Keratinocyte (primary cell): ENCODE measurements at regions not wholly inside any gene's neighbourhood (a gene's known extent, or its start where the extent isn't known, plus 50 kb on each side); places are given as distances from the start of the nearest gene placed in this dataset.

Source experiments
- DNase-seq: peaks from one replicate; pipeline ENCODE4 v3.0.0-alpha.2; 2011; ENCODE audit warnings: low read depth, missing footprints, low spot score
- FAIRE-seq: peaks from 2 replicates; lab custom pipeline; 2011; peaks lifted over from hg19 to GRCh38; lab: Jason Lieb, UNC
- H2AFZ ChIP-seq: 2 replicates; pipeline ENCODE4 v1.6.0; 2012; ENCODE audit warnings: low read length, control low read depth, inconsistent platforms; ENCODE audit not compliant: control insufficient read depth
- H3K27ac ChIP-seq: 2 replicates; pipeline ENCODE4 v1.5.1; 2011; ENCODE audit warnings: low read length; ENCODE audit not compliant: control insufficient read depth, insufficient read depth
- H3K27me3 ChIP-seq: 3 replicates; pipeline ENCODE4 v1.6.0; 2011; ENCODE audit warnings: low read length; ENCODE audit not compliant: control insufficient read depth, insufficient read depth; ENCODE audit errors: extremely low read depth
- H3K36me3 ChIP-seq, 2 experiments: 2 replicates in 1 of 2; 3 replicates in 1 of 2; pipeline ENCODE4 v1.5.1; 2011; ENCODE audit warnings: low read length in 2 of 2, mild to moderate bottlenecking in 1 of 2; ENCODE audit not compliant: control insufficient read depth in 2 of 2, insufficient read depth in 2 of 2; ENCODE audit errors: extremely low read depth in 1 of 2
- H3K4me1 ChIP-seq: 3 replicates; pipeline ENCODE4 v1.5.1; 2011; ENCODE audit warnings: low read length; ENCODE audit not compliant: control insufficient read depth, insufficient read depth; ENCODE audit errors: extremely low read depth
- H3K4me2 ChIP-seq: 3 replicates; pipeline ENCODE4 v1.6.0; 2011; ENCODE audit warnings: low read depth, low read length; ENCODE audit not compliant: control insufficient read depth, insufficient read depth; ENCODE audit errors: extremely low read depth
- H3K4me3 ChIP-seq, 3 experiments: fragments of 200-600 bp in 1 of 3; sonication (generic) in 1 of 3; 2 replicates in 2 of 3; 3 replicates in 1 of 3; pipeline ENCODE4 v1.5.1; 2011 to 2016; ENCODE audit warnings: low read length in 3 of 3, mild to moderate bottlenecking in 3 of 3, control low read depth in 2 of 3, inconsistent platforms in 1 of 3, low read depth in 1 of 3, mixed read lengths in 1 of 3, mixed run types in 1 of 3, moderate library complexity in 1 of 3; ENCODE audit not compliant: control insufficient read depth in 2 of 3, insufficient read depth in 2 of 3; ENCODE audit errors: extremely low read depth in 1 of 3
- H3K79me2 ChIP-seq: 2 replicates; pipeline ENCODE4 v1.6.0; 2012; ENCODE audit warnings: low read length; ENCODE audit not compliant: control insufficient read depth, insufficient read depth
- H3K9ac ChIP-seq: 3 replicates; pipeline ENCODE4 v1.6.0; 2011; ENCODE audit warnings: low read length; ENCODE audit not compliant: control insufficient read depth, insufficient read depth; ENCODE audit errors: extremely low read depth
- H3K9me1 ChIP-seq: 3 replicates; pipeline ENCODE4 v1.6.0; 2011; ENCODE audit warnings: low read length; ENCODE audit not compliant: control insufficient read depth, insufficient read depth; ENCODE audit errors: extremely low read depth
- H3K9me3 ChIP-seq: 2 replicates; pipeline ENCODE4 v1.5.1; 2012; ENCODE audit warnings: low read depth, low read length; ENCODE audit not compliant: control insufficient read depth
- H4K20me1 ChIP-seq: 3 replicates; pipeline ENCODE4 v1.6.0; 2011; ENCODE audit warnings: low read length; ENCODE audit not compliant: control insufficient read depth, insufficient read depth; ENCODE audit errors: extremely low read depth
- EZH2 ChIP-seq: IDR thresholded peaks from one replicate; pipeline ENCODE4 v1.6.1; 2012; ENCODE audit warnings: inconsistent platforms, mild to moderate bottlenecking, low read length, moderate library complexity
- dilution Hi-C: fragments of 300-500 bp; cut with MboI; formaldehyde crosslinking; loops from one replicate; pipeline ENCODE4 v1.7.0; 2020; ENCODE audit warnings: low sequenced_read_pairs; ENCODE audit not compliant: extremely low pct_ligation_motif_present
- TF ChIP-seq, protein P1 (sequence below), 3 experiments: IDR thresholded peaks in 1 of 3; conservative IDR thresholded peaks in 1 of 3; optimal IDR thresholded peaks in 1 of 3; 2 replicates in 2 of 3; 3 replicates in 1 of 3; pipeline versions ENCODE3 to v1.5.1; 2011; ENCODE audit warnings: low read length in 3 of 3, mild to moderate bottlenecking in 3 of 3, moderate library complexity in 2 of 3, control low read depth in 1 of 3, inconsistent platforms in 1 of 3; ENCODE audit not compliant: insufficient read depth in 2 of 3; ENCODE audit errors: extremely low read depth in 1 of 3

DNA sequence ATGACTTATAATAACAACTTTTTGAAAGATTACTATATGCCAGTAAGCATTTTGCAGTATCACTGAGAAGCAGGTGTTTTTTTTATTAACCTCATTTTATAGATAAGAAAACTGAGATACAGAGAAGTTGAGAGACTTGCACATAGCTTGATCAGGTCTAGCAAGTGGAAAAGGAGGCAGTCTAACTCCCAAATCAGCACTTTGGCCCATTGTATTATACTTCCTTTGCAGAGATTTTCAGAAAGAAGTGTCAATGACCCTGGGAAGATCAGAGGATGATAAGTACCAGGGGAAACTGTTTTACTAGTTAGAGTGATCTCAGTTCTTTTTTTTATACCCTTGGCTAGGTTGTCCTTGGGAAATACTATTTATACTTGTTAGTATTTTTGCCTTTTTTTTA lies 358.7 kb downstream of the SQOR start:
- dilution Hi-C loops, result no loop called here
- H3K9ac ChIP-seq, result no peak overlapping the region
- H4K20me1 ChIP-seq, result no peaks in the 10 kb centered on the region
- no peaks in the 10 kb centered on the region for H3K27me3 ChIP-seq
- H3K4me2 ChIP-seq, result no peak overlapping the region
- H3K79me2 ChIP-seq, result no peaks in the 10 kb centered on the region
- no peak for DNase-seq
- TF ChIP-seq, protein P1, sequence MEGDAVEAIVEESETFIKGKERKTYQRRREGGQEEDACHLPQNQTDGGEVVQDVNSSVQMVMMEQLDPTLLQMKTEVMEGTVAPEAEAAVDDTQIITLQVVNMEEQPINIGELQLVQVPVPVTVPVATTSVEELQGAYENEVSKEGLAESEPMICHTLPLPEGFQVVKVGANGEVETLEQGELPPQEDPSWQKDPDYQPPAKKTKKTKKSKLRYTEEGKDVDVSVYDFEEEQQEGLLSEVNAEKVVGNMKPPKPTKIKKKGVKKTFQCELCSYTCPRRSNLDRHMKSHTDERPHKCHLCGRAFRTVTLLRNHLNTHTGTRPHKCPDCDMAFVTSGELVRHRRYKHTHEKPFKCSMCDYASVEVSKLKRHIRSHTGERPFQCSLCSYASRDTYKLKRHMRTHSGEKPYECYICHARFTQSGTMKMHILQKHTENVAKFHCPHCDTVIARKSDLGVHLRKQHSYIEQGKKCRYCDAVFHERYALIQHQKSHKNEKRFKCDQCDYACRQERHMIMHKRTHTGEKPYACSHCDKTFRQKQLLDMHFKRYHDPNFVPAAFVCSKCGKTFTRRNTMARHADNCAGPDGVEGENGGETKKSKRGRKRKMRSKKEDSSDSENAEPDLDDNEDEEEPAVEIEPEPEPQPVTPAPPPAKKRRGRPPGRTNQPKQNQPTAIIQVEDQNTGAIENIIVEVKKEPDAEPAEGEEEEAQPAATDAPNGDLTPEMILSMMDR (optimal IDR thresholded peaks at IDR 0.05 in 1 of 3, IDR thresholded peaks at IDR 0.05 in 1 of 3, conservative IDR thresholded peaks at IDR 0.05 in 1 of 3; ENCODE audit: extremely low read depth in 1 of 3, insufficient read depth in 2 of 3, low read length in 3 of 3), result no peak
- no peak for TF ChIP-seq EZH2
- no peak overlapping the region for H3K27ac ChIP-seq
- no peaks in the 10 kb centered on the region for H3K4me1 ChIP-seq
- no peaks in the 10 kb centered on the region for H3K9me1 ChIP-seq
- H3K36me3 ChIP-seq, result no peaks in the 10 kb centered on the region
- no peak overlapping the region for H3K4me3 ChIP-seq
- H2AFZ ChIP-seq, result no peak overlapping the region
- H3K9me3 ChIP-seq, result no peaks in the 10 kb centered on the region
- no peak for FAIRE-seq

DNA sequence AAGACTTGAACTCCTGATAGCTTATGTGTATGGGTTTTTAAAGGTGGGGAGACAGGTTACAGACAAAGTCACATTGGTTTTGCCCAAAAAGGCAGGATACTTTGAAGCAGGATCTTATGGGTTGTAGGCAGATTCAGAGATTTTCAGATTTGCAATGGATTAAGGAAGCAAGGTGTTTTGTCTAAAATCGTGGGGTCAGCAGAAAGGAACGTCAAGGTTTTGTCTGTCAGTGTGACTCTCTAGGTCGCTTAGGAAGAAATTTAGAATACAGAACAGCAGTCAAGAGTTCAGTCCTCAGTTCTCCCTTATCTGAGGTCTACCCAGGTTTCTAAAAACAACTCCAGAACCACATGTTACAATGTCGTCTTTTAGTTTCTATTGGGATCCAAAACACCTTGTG lies 361.0 kb downstream of the SQOR start:
- H3K4me1 ChIP-seq, result no peaks in the 10 kb centered on the region
- no peak overlapping the region for H3K9ac ChIP-seq
- no peaks in the 10 kb centered on the region for H3K9me1 ChIP-seq
- no peaks in the 10 kb centered on the region for H3K9me3 ChIP-seq
- no peaks in the 10 kb centered on the region for H3K79me2 ChIP-seq
- H3K36me3 ChIP-seq, result no peaks in the 10 kb centered on the region
- no peak overlapping the region for H2AFZ ChIP-seq
- H3K4me2 ChIP-seq, result no peak overlapping the region
- no peaks in the 10 kb centered on the region for H4K20me1 ChIP-seq
- no peak overlapping the region for H3K4me3 ChIP-seq
- no peaks in the 10 kb centered on the region for H3K27me3 ChIP-seq
- DNase-seq (no peak), FAIRE-seq (no peak)
- TF ChIP-seq EZH2, result no peak
- TF ChIP-seq, protein P1 (optimal IDR thresholded peaks at IDR 0.05 in 1 of 3, IDR thresholded peaks at IDR 0.05 in 1 of 3, conservative IDR thresholded peaks at IDR 0.05 in 1 of 3; ENCODE audit: extremely low read depth in 1 of 3, insufficient read depth in 2 of 3, low read length in 3 of 3), result no peak
- H3K27ac ChIP-seq, result no peak overlapping the region
- dilution Hi-C loops, result no loop called here
